H9 (cell line): ENCODE measurements at regions not wholly inside any gene's neighbourhood (a gene's known extent, or its start where the extent isn't known, plus 50 kb on each side); places are given as distances from the start of the nearest gene placed in this dataset.

Source experiments
- DNase-seq: peaks from one replicate; pipeline ENCODE4 v3.0.0-alpha.2; 2017
- H2AFZ ChIP-seq: one replicate; pipeline ENCODE4 v1.6.1; 2013; ENCODE audit warnings: mild to moderate bottlenecking, low read length, control low read depth, moderate library complexity
- H2AK5ac ChIP-seq: 2 replicates; pipeline ENCODE4 v1.6.1; 2013; ENCODE audit warnings: low read length, control low read depth, mixed read lengths; ENCODE audit not compliant: insufficient read length
- H2BK120ac ChIP-seq: one replicate; pipeline ENCODE4 v1.6.1; 2013; ENCODE audit warnings: low read depth, mild to moderate bottlenecking, low read length, control low read depth, inconsistent platforms; ENCODE audit not compliant: poor library complexity, severe bottlenecking
- H2BK12ac ChIP-seq: 2 replicates; pipeline ENCODE4 v1.6.1; 2013; ENCODE audit warnings: low read length, control low read depth, mixed read lengths, low read depth; ENCODE audit not compliant: insufficient read length
- H2BK15ac ChIP-seq: 2 replicates; pipeline ENCODE4 v1.6.1; 2013; ENCODE audit warnings: low read depth, low read length, control low read depth
- H2BK20ac ChIP-seq: one replicate; pipeline ENCODE4 v1.6.1; 2013; ENCODE audit warnings: low read depth, mild to moderate bottlenecking, low read length, control low read depth, inconsistent platforms; ENCODE audit not compliant: poor library complexity, severe bottlenecking
- H2BK5ac ChIP-seq: 2 replicates; pipeline ENCODE4 v1.6.1; 2013; ENCODE audit warnings: low read length, control low read depth, mixed read lengths; ENCODE audit not compliant: insufficient read length
- H3K14ac ChIP-seq: 2 replicates; pipeline ENCODE4 v1.6.1; 2013; ENCODE audit warnings: low read length, control low read depth; ENCODE audit not compliant: insufficient read depth
- H3K18ac ChIP-seq: 2 replicates; pipeline ENCODE4 v1.6.1; 2013; ENCODE audit warnings: low read depth, mild to moderate bottlenecking, mixed read lengths, low read length, control low read depth; ENCODE audit not compliant: insufficient read length
- H3K23ac ChIP-seq: 2 replicates; pipeline ENCODE4 v1.6.1; 2013; ENCODE audit warnings: low read length, control low read depth, mixed read lengths, low read depth; ENCODE audit not compliant: insufficient read length
- H3K23me2 ChIP-seq: 2 replicates; pipeline ENCODE4 v1.6.1; 2013; ENCODE audit warnings: low read depth, mild to moderate bottlenecking, mixed read lengths, low read length, control low read depth; ENCODE audit not compliant: insufficient read length, poor library complexity, severe bottlenecking
- H3K27ac ChIP-seq: 2 replicates; pipeline ENCODE4 v1.5.1; 2013; ENCODE audit warnings: low read length, control low read depth, mixed read lengths, low read depth; ENCODE audit not compliant: insufficient read length
- H3K27me3 ChIP-seq: 2 replicates; pipeline ENCODE4 v1.6.1; 2013; ENCODE audit warnings: low read length, control low read depth, inconsistent platforms; ENCODE audit not compliant: insufficient read depth
- H3K4ac ChIP-seq: 2 replicates; pipeline ENCODE4 v1.6.1; 2013; ENCODE audit warnings: low read depth, mild to moderate bottlenecking, control low read depth, inconsistent platforms, low read length, moderate library complexity
- H3K4me1 ChIP-seq: 2 replicates; pipeline ENCODE4 v1.6.1; 2013; ENCODE audit warnings: low read length, control low read depth, inconsistent platforms; ENCODE audit not compliant: insufficient read depth
- H3K4me2 ChIP-seq: 2 replicates; pipeline ENCODE4 v1.6.1; 2013; ENCODE audit warnings: low read length, control low read depth, mixed read lengths; ENCODE audit not compliant: insufficient read length, insufficient read depth
- H3K56ac ChIP-seq: 2 replicates; pipeline ENCODE4 v1.6.1; 2013; ENCODE audit warnings: low read depth, mild to moderate bottlenecking, mixed read lengths, low read length, control low read depth; ENCODE audit not compliant: insufficient read length
- H3K79me1 ChIP-seq: 2 replicates; pipeline ENCODE4 v1.6.1; 2013; ENCODE audit warnings: low read depth, mild to moderate bottlenecking, moderate library complexity, low read length, control low read depth, inconsistent platforms; ENCODE audit not compliant: insufficient read depth, poor library complexity, severe bottlenecking
- H3K79me2 ChIP-seq: 2 replicates; pipeline ENCODE4 v1.6.1; 2013; ENCODE audit warnings: low read length, control low read depth, inconsistent platforms; ENCODE audit not compliant: insufficient read depth
- H3K9ac ChIP-seq: 2 replicates; pipeline ENCODE4 v1.6.1; 2013; ENCODE audit warnings: low read length, control low read depth, mixed read lengths; ENCODE audit not compliant: insufficient read length; ENCODE audit errors: extremely low read depth
- H3K9me3 ChIP-seq: one replicate; pipeline ENCODE4 v1.6.1; 2013; ENCODE audit warnings: low read depth, low read length, inconsistent platforms; ENCODE audit not compliant: control insufficient read depth
- H3T11ph ChIP-seq: one replicate; pipeline ENCODE4 v1.6.1; 2013; ENCODE audit warnings: mild to moderate bottlenecking, low read length, control low read depth, inconsistent platforms
- H4K20me1 ChIP-seq: one replicate; pipeline ENCODE4 v1.6.1; 2013; ENCODE audit not compliant: control insufficient read depth, insufficient read length, insufficient read depth
- H4K5ac ChIP-seq: 2 replicates; pipeline ENCODE4 v1.6.1; 2013; ENCODE audit warnings: low read depth, mild to moderate bottlenecking, mixed read lengths, low read length, control low read depth; ENCODE audit not compliant: insufficient read length
- H4K8ac ChIP-seq: replicated peaks from 2 replicates; pipeline ENCODE4 v1.6.1; 2013; ENCODE audit warnings: low read length, control low read depth, mixed read lengths, low read depth; ENCODE audit not compliant: insufficient read length
- H4K91ac ChIP-seq: 2 replicates; pipeline ENCODE4 v1.6.1; 2013; ENCODE audit warnings: low read depth, mild to moderate bottlenecking, moderate library complexity, mixed read lengths, low read length, control low read depth; ENCODE audit not compliant: insufficient read length
- H3K27ac Mint-ChIP-seq, 3 experiments: 2 replicates in 2 of 3; 3 replicates in 1 of 3; pipeline ENCODE4 v1.8.0; 2020 to 2021; ENCODE audit warnings: mixed read lengths in 3 of 3, mild to moderate bottlenecking in 1 of 3, moderate library complexity in 1 of 3
- H3K27me3 Mint-ChIP-seq: 2 replicates; pipeline ENCODE4 v1.8.0; 2021; ENCODE audit warnings: low read depth, mild to moderate bottlenecking, moderate library complexity, mixed read lengths
- H3K36me3 Mint-ChIP-seq, 3 experiments: 2 replicates in 2 of 3; 3 replicates in 1 of 3; pipeline ENCODE4 v1.8.0; 2020 to 2021; ENCODE audit warnings: low read depth in 3 of 3, mixed read lengths in 3 of 3; ENCODE audit not compliant: insufficient read depth in 1 of 3
- H3K4me1 Mint-ChIP-seq, 2 experiments: 2 replicates each; pipeline ENCODE4 v1.8.0; 2020; ENCODE audit warnings: mixed read lengths in 2 of 2
- H3K4me3 Mint-ChIP-seq, 2 experiments: 2 replicates in 1 of 2; 3 replicates in 1 of 2; pipeline ENCODE4 v1.8.0; 2020 to 2021; ENCODE audit warnings: mild to moderate bottlenecking in 2 of 2, mixed read lengths in 2 of 2, moderate library complexity in 1 of 2
- H3K9me3 Mint-ChIP-seq, 2 experiments: 2 replicates in 1 of 2; 3 replicates in 1 of 2; pipeline ENCODE4 v1.8.0; 2020; ENCODE audit warnings: mild to moderate bottlenecking in 2 of 2, mixed read lengths in 2 of 2, moderate library complexity in 1 of 2
- WGBS: extraction: QIAGEN DNeasy Blood & Tissue Kit; methylation state at CpG from one replicate; pipeline ENCODE4 v1.1.7; 2013; ENCODE audit warnings: missing lambda C conversion rate, low lambda C conversion rate, mixed read lengths; ENCODE audit not compliant: insufficient read length; ENCODE audit errors: extremely low coverage; 5-methylcytosine and 5-hydroxymethylcytosine counted together
- TF ChIP-seq, protein P1 (sequence below): fragments of 200-600 bp; sonication (generic); conservative IDR thresholded peaks from 3 replicates; pipeline ENCODE4 v1.8.0; 2021; ENCODE audit warnings: antibody characterized with exemption, mild to moderate bottlenecking

- Histone ChIP-seq H2BK20ac (no peak overlapping the region), H3K9ac (no peak overlapping the region), H3K18ac (no peak overlapping the region), H4K8ac (no peak overlapping the region), H2AK5ac (no peak overlapping the region), H4K20me1 (no peaks in the 10 kb centered on the region), H3K27me3 (no peaks in the 10 kb centered on the region), H3T11ph (no peak overlapping the region), H2BK12ac (no peak overlapping the region), H3K9me3 (no peaks in the 10 kb centered on the region), H2BK120ac (no peak overlapping the region), H3K4me2 (no peak overlapping the region), H3K23ac (no peak overlapping the region), H3K79me2 (no peaks in the 10 kb centered on the region), H3K79me1 (no peaks in the 10 kb centered on the region), H2AFZ (no peak overlapping the region), H4K91ac (no peak overlapping the region), H4K5ac (no peak overlapping the region), H3K27ac (no peak overlapping the region), H3K4ac (no peak overlapping the region), H2BK5ac (no peak overlapping the region), H3K23me2 (no peaks in the 10 kb centered on the region), H2BK15ac (no peak overlapping the region), H3K4me1 (no peaks in the 10 kb centered on the region; the same call in 1 of the 2 replicates), H3K14ac (no peak overlapping the region), H3K56ac (no peak overlapping the region)
- Mint-ChIP-seq H3K27me3 (no peaks in the 10 kb centered on the region), H3K9me3 (peaks cover 0 to 2% of the 10 kb centered on the region in 2 experiments; a peak in 1 of 5 replicates), H3K4me3 (no peak overlapping the region), H3K4me1 (peaks cover 12 to 13% of the 10 kb centered on the region in 2 experiments), H3K27ac (no peak overlapping the region), H3K36me3 (no peaks in the 10 kb centered on the region; a peak in 1 of 7 replicates)
- DNase-seq: no peak
- TF ChIP-seq, protein P1, sequence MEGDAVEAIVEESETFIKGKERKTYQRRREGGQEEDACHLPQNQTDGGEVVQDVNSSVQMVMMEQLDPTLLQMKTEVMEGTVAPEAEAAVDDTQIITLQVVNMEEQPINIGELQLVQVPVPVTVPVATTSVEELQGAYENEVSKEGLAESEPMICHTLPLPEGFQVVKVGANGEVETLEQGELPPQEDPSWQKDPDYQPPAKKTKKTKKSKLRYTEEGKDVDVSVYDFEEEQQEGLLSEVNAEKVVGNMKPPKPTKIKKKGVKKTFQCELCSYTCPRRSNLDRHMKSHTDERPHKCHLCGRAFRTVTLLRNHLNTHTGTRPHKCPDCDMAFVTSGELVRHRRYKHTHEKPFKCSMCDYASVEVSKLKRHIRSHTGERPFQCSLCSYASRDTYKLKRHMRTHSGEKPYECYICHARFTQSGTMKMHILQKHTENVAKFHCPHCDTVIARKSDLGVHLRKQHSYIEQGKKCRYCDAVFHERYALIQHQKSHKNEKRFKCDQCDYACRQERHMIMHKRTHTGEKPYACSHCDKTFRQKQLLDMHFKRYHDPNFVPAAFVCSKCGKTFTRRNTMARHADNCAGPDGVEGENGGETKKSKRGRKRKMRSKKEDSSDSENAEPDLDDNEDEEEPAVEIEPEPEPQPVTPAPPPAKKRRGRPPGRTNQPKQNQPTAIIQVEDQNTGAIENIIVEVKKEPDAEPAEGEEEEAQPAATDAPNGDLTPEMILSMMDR: no peak
- WGBS: no CpG with 5 or more reads among the region's 4 CpGs
Measured at GRCh38 chr1:71224741-71225377, 144.0 kb upstream of the ZRANB2 start.
